ENCODE measurements at regions not wholly inside any gene's neighbourhood (a gene's known extent, or its start where the extent isn't known, plus 50 kb on each side); places are given as distances from the start of the nearest gene placed in this dataset.

DNA sequence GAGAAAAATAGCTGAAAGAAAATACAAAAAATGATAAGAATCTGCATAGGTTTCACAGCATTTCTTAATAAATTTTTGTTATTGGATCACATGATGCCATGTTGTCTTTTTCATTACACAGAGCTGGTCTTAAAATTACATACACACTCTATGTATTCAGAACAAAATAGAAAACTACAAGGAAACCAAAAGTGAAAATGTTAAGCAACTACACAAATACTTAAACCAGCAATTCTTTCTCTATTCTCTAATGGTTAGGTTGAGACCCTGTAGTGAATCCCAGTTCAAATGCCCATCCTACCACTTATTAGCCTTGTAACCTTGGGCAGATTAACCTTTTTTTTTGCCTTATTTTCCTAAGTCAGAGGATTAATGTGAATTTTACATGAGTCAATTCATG, 2311.2 kb downstream of the PCDH7 start:
- intact Hi-C loops (cut with DNase I) = no loop called here
- Histone ChIP-seq H3K9me3 (no peaks in the 10 kb centered on the region), H3K4me1 (no peaks in the 10 kb centered on the region), H3K27ac (no peak overlapping the region), H3K36me3 (no peaks in the 10 kb centered on the region), H3K27me3 (no peaks in the 10 kb centered on the region), H3K4me3 (no peak overlapping the region)
- DNase-seq (no peak), ATAC-seq (no peak)
- TF ChIP-seq, protein P1, sequence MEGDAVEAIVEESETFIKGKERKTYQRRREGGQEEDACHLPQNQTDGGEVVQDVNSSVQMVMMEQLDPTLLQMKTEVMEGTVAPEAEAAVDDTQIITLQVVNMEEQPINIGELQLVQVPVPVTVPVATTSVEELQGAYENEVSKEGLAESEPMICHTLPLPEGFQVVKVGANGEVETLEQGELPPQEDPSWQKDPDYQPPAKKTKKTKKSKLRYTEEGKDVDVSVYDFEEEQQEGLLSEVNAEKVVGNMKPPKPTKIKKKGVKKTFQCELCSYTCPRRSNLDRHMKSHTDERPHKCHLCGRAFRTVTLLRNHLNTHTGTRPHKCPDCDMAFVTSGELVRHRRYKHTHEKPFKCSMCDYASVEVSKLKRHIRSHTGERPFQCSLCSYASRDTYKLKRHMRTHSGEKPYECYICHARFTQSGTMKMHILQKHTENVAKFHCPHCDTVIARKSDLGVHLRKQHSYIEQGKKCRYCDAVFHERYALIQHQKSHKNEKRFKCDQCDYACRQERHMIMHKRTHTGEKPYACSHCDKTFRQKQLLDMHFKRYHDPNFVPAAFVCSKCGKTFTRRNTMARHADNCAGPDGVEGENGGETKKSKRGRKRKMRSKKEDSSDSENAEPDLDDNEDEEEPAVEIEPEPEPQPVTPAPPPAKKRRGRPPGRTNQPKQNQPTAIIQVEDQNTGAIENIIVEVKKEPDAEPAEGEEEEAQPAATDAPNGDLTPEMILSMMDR (IDR thresholded peaks at IDR 0.05) = no peak

DNA sequence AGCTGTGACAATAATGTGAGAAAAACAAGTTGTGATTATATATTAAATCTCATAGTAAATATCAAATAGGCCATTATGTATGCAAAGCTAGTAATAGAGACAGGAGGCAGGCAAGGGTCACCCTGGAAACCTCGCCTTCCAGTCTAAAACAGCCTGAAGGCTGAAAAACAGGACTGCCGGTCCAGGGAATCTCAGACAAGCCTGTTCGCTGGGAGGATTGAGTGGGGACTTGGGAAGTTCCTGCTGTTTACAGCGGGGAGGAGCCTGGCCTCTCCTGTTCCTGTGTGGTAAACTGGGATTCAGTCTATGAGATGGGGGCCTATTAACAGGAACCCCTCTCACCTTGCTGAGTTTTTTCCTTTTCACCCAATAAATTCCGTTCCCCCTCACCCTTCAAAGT, 2317.3 kb downstream of the PCDH7 start:
- H3K27ac ChIP-seq = no peak overlapping the region
- no peak for DNase-seq
- H3K9me3 ChIP-seq = no peaks in the 10 kb centered on the region
- no peaks in the 10 kb centered on the region for H3K36me3 ChIP-seq
- TF ChIP-seq, protein P1 (IDR thresholded peaks at IDR 0.05) = no peak
- intact Hi-C loops (cut with DNase I) = no loop called here
- H3K4me3 ChIP-seq = no peak overlapping the region
- no peaks in the 10 kb centered on the region for H3K4me1 ChIP-seq
- ATAC-seq = no peak
- no peaks in the 10 kb centered on the region for H3K27me3 ChIP-seq

DNA sequence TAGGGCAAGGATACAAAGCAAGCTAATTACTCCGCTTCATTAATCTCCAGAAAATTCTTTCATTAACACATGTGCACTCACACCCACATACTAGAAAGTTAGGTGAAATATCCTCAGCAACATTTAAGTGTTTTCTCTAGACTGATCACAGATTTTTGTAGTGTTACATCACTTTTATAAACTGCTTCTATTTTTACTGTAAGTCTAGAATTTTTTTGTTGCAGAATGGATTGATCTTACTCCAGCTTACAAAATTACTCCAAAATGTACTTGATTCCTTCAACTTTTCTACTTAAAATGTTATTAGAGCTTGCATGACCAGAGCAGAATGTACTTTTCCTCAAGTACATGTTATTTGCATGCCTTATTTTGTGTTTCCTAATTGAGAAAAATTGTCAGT, 2325.2 kb downstream of the PCDH7 start:
- intact Hi-C loops (cut with DNase I) = no loop called here
- ATAC-seq = no peak
- no peak overlapping the region for H3K4me3 ChIP-seq
- no peak overlapping the region for H3K27ac ChIP-seq
- H3K36me3 ChIP-seq = no peaks in the 10 kb centered on the region
- TF ChIP-seq, protein P1 (IDR thresholded peaks at IDR 0.05) = no peak
- no peak for DNase-seq
- no peaks in the 10 kb centered on the region for H3K27me3 ChIP-seq
- H3K9me3 ChIP-seq = no peaks in the 10 kb centered on the region
- no peaks in the 10 kb centered on the region for H3K4me1 ChIP-seq

DNA sequence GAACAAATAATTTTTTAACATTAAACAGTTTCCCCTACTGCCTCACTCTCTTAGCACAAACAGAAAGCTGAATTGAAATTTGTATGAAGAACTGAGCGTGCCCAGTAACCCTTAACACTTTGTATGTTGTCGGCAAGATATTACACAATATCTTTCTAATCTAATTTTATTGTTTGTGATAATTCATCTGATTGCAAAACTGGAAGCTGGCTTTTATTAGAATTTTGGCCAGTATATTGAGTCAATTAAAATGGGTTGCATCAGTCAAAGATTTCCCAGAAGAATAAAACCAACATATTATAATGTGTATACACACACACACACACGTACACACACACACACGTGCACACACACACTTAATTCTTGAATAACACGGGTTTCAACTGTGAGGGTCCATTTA, 2332.1 kb downstream of the PCDH7 start:
- no peaks in the 10 kb centered on the region for H3K27me3 ChIP-seq
- H3K4me1 ChIP-seq = no peaks in the 10 kb centered on the region
- H3K27ac ChIP-seq = no peak overlapping the region
- intact Hi-C loops (cut with DNase I) = no loop called here
- H3K4me3 ChIP-seq = no peak overlapping the region
- no peaks in the 10 kb centered on the region for H3K36me3 ChIP-seq
- TF ChIP-seq, protein P1 (IDR thresholded peaks at IDR 0.05) = no peak
- no peak for ATAC-seq
- no peaks in the 10 kb centered on the region for H3K9me3 ChIP-seq
- DNase-seq = no peak

DNA sequence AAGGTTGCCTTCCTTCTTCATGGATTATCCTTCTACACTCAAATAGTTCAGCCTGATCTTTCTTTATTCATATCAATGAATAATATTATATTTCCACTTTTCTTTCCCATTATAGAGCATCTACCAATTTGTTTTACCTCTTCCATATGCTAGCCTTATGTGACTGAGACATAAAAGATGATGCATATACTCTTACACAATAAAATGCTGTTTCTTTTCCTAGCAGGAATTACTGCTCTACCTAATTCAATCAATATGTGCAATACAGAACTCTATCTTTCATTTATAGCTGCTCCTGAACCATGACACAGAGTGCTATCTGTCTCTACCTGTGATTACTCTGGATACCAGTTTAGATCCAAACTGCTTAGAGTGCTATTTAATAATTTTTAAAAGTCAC, 2334.0 kb downstream of the PCDH7 start:
- H3K4me3 ChIP-seq = no peak overlapping the region
- no peak overlapping the region for H3K27ac ChIP-seq
- no peak for ATAC-seq
- intact Hi-C loops (cut with DNase I) = no loop called here
- H3K9me3 ChIP-seq = no peaks in the 10 kb centered on the region
- no peaks in the 10 kb centered on the region for H3K27me3 ChIP-seq
- DNase-seq = no peak
- H3K36me3 ChIP-seq = no peaks in the 10 kb centered on the region
- no peaks in the 10 kb centered on the region for H3K4me1 ChIP-seq
- TF ChIP-seq, protein P1 (IDR thresholded peaks at IDR 0.05) = no peak

DNA sequence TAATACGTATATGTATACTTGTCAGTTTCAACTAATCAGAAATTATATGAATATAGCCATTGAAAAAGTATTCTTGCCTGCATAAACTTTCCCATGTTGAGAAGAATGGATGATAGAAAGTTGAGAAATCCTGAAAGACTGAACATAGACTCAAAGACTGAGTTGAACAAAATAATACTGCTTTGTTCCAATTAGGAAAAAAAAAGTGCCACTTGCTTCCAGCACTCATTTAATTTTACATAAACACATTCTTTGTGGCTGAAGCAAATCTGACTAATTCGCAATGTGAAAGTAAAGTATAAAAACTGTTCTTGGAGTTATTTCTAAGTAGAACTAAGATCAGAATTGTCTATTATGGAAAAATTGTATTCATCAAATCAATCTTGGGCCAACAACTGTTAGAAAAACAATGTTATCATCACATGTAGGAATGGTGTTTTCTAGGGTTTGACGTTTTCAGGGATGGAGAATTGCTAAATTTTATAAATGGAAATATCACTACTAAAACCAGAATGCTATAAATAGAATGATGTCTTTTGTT, 2334.6 kb downstream of the PCDH7 start:
- ATAC-seq = no peak
- no peak overlapping the region for H3K27ac ChIP-seq
- no peaks in the 10 kb centered on the region for H3K9me3 ChIP-seq
- no peaks in the 10 kb centered on the region for H3K27me3 ChIP-seq
- TF ChIP-seq, protein P1 (IDR thresholded peaks at IDR 0.05) = no peak
- DNase-seq = no peak
- intact Hi-C loops (cut with DNase I) = no loop called here
- H3K4me3 ChIP-seq = no peak overlapping the region
- no peaks in the 10 kb centered on the region for H3K4me1 ChIP-seq
- no peaks in the 10 kb centered on the region for H3K36me3 ChIP-seq
